GM18517 (cell line): ENCODE measurements at regions not wholly inside any gene's neighbourhood (a gene's known extent, or its start where the extent isn't known, plus 50 kb on each side); places are given as distances from the start of the nearest gene placed in this dataset.
"Not testable (repeated sequence)": the region's sequence is repeated elsewhere in the genome, so short reads cannot be mapped to it uniquely, and the experiment has no call there.

Experiments used
- ATAC-seq: cut with Tn5 transposase; IDR thresholded peaks from one replicate; pipeline ENCODE4 v1.9.1; 2021; ENCODE audit warnings: mild to moderate bottlenecking, moderate library complexity; ENCODE audit not compliant: unreplicated experiment

DNA sequence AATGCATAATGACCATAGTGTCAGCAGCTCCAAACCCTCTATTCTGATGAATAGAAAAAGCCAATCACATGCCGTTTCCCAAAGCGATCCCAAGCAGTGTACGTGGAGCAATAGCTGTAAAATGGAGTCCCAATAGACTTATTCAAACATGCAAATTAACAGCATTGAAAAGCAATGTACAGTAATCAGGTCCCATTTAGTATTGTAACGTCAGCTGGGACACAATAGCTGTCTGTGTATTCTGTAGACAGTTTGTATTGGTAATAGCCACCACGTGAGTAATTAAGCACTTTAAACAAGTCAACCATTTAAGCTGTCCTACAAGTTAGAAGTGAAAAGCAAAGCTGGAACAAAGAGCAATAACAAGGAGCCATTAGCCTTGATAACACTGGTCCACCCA, 698.2 kb downstream of the PCDH17 start:
- ATAC-seq: no peak

DNA sequence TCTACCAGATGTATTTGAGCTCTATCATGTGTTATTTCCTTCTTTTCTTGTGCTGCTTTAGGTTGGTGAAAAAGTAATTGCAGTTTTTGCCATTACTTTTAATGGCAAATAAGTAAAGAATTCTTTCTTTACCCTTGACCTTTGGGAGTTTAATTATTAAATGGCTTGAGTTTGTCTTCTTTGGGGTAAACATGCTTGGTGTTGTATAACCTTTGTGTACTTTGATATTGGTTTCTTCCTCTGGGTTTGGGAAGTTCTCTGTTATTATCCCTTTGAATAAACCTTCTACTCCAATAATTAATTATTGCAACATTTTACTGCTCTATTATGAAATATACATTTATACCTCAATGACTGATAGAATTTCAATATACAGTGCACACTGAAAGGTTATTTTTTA, 709.4 kb downstream of the PCDH17 start:
- no peak for ATAC-seq

DNA sequence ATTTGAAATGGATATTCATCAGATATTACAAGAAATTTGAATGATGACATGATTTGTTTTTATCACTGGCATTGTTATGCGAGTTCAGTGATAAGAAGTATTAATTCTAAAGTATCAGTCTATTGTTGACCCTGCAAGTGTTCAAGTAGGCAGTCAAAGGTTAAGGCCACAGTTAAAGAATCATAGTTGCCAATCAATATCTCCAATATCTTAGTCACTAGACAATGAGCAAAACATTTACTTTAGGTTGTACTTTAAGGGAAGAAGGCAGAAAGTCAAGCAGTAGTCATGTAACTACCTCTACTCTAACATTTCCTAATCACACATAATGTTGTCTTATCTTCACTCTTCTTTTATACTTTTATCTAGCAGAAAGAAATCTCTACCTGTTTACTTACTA, 709.8 kb downstream of the PCDH17 start:
- no peak for ATAC-seq

DNA sequence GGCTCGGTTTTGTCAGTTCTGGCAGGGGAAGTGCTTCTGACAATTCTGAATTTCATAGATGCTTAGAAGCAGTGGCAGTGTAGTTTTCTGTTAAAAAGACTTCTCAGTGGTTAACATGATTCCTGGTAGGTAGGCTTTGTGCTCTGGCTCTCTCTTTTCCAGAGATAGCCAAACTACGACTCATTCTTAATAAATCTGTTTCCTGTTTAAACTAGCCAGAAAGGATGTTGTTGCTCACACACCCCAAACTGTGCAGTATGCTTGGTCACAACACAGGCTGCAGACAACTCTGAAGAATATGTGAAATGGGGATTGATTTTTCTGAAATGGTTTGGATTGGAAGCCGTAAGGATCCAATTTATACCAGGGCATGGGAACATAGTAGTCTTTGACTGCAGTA, 711.5 kb downstream of the PCDH17 start:
- ATAC-seq: no peak

DNA sequence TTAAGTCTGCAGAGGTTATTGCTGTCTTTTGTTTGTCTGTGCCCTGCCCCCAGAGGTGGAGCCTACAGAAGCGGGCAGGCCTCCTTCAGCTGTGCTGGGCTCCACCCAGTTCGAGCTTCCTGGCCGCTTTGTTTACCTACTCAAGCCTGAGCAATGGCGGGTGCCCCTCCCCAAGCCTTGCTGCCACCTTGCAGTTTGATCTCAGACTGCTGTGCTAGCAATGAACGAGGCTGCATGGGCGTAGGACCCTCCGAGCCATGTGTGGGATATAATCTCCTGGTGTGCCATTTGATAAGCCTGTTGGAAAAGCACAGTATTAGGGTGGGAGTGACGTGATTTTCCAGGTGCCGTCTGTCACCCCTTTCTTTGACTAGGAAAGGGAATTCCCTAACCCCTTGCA, 720.6 kb downstream of the PCDH17 start:
- ATAC-seq: not testable (repeated sequence)

DNA sequence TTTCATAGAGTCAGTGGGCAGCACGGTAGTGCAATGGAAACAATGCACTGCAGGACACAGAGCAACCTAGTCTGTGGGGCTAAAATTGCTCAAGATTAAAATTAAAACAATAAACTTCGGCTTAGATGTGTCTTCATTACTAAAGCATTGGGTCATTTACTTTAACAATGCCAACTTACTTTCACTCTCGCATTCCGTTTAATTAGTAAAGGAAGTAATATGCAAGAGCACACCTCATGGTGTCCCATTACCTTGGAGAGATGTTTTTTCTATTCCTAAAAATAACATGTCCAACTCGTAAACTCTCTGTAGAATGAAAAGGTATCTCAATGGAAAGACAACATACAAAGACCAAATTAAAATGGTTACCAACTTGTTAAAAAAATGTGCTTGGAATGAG, 738.4 kb downstream of the PCDH17 start:
- no peak for ATAC-seq

DNA sequence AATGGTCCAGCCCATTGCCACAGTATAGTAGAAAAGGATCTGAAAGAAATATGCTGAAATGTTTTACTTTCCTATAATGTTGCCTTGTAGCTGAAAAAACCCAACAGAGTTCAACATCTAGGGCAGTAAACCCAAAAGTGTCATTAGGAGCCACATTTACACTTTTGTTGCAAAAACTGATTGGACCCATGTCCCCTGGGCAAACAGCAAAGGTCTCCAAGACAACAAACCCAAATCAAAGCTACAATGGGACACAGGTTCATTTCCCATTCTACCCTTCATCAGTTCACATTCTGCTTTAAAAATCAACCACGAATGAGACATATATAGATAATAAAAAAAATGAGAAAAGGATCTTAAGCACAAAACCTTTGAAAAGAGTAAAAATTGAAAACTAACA, 744.8 kb downstream of the PCDH17 start:
- no peak for ATAC-seq

DNA sequence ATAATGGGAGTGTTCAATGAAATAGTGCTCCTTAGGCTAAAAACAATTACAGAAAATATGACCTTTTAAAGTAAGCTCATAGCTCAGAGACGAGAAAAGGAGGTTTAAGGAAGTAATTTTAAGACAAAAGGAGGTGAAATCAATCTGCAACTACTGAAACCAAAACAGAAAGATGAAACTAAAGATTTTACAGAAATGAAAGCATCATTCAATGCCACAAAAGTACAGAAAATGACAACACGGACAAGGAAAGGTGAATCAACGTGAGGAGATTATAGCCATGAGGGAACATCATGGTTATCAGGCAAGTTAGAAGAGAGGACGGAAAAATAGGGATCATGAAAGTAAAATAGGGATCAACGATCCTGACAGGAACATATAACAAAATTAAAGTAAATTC, 745.2 kb downstream of the PCDH17 start:
- ATAC-seq: no peak

DNA sequence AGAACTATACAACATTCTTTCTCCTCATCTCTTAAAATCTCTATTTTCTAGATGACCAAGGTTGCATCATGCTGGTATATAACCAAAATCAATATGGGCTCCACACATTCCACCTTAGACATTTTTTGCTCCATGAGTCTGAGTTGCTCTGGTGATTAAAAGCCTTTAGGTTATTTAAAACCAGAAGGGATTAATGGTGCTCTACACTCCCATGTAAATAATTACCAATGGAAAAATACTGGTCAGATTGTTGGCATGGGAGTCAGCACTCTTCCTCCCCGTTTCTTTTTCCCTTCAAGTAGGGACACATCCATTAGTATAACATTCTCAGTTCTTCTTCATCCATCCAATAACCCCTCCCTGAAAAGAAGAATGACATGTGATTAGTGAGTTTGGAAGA, 747.7 kb downstream of the PCDH17 start:
- ATAC-seq: no peak

DNA sequence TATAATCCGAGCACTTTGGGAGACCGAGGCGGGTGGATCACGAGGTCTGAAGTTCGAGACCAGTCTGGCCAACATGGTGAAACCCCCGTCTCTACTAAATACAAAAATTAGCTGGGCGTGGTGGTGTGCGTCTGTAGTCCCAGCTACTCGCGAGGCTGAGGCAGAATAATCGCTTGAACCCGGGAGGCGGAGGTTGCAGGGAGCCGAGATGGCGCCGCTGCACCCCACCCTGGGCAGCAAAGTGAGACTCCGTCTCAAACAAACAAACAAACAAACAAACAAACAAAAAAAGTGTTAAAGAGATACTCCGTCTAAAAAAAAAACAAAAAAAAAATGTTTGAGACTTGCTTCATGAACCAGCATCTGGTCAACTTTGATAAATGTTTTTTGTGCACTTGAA, 753.8 kb downstream of the PCDH17 start:
- not testable (repeated sequence) for ATAC-seq

DNA sequence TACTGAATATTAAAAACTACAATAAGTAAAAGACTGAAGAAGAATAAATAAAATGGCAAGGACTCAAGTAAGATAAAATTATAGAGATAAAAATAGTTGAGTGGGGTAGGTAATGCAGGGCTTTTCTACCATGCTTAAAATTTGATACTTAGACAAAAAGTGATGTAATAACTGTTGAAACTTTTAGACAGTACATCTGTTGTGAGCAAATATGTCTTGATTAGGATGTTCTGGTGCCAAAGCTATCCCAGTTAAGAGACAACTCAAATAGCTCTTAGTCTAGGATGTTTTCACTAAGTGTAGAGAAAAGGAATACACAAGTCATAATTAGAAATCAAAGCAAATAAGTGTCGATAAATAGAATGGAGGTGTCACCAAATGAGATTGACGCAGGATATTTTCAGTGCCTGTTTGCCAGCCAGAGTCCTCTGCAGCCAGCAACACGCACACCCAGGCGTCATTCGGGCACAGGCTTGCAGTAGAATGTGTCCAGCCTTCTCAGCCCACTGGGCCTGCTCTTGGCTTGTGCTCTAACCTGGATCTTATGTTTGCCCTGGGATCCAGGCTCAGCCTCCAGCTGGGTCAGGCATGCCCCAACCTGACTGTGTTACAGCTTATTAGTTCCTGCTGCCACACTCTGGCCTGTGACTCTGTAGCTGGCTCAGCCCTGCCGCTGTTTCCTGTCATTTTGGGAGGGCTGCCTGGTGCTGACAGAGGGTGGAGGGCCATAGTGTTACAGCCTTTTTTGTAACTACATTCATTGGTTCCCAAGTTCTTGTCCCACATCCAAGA, 766.2 kb downstream of the PCDH17 start:
- ATAC-seq: no peak

DNA sequence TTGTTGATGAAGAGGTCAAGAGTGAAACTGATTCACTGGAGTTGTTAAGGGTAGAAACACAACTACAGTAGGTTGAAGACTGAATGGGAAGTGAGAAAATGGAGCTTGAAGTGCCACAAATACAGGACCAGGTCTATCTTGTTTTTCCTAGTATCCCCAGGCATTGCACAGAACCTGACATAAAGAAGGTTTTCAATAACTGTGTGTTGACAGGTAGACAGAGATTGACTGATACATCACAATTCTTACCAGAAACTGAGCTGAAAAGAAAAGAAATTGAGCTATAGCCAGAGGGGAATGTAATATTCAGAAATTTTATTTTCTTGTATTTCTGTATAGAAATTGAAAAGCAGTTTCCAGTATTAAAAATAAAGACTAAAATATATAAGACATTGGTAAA, 767.7 kb downstream of the PCDH17 start:
- no peak for ATAC-seq

DNA sequence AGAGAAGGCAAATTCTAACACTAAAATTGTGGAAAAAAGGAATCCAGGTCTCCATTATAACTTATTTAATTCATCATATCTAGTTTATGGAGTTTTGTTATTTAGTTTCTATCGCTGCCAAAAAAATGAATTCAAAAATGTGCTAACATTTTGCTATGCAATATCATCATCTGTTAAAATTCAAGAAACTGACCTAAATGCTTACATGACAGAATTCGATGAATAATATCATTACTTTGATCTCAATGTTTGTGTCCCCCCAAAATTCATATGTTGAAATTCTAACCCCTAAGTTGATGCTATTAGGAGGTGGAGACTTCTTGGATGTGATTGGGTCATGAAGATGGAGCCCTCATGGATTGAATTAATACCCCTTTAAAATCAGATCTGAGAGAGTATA, 775.0 kb downstream of the PCDH17 start:
- ATAC-seq: no peak

DNA sequence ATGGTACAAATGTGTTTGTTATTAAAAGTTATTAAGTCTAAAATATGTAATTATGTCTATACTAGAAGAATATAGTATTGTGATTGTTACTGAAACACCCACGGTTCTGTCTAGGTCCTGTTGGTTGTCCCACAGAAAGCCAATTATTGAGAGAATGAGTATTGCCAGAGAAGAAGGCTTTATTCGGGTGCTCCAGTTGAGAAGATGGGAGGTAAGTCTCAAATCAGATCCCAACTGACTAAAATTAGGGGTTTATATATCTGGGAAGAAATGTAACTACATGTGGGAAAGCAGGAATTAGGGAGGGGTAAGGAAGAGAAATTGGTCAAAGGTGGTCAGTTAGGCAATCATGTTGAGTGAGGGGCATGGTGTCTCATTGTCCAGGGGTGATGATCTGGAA, 798.4 kb downstream of the PCDH17 start:
- no peak for ATAC-seq

DNA sequence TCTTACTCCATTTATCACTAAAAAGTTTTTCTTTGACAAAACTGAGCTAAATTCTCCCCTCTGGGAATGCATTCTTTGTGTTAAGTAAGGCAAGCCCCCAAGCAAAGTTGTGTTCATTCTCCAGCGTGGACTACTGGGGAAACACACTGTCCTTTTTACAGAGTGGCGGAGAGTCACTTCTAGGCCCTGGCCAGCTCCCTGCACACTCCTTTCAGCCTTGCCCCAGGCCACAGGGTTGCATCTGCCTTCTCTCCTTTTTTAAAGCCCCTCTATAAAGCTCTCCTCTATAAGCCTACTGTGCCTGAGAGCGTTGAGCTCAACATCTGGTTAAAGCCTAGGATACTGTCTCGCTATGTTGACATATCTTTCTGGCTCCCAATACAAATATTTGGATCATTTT, 803.4 kb downstream of the PCDH17 start:
- no peak for ATAC-seq

DNA sequence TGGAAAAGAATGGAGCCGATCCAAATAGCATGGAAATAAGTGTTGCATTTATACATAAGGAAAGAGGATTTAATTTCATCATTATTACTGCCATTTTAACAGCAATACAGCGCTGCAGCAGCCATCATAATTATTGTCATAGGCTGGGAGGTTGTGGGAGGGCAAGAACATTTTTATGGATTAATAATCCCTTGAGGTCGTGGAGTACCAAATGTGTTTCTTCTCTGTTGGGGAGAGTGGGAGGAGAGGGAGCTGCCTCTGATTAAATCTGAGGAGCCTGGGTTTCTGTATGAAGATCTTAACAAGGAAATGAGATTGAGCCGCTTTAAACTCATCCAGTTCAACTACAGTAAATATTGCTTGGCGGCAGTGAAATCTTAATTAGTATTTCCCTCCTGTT, 805.9 kb downstream of the PCDH17 start:
- no peak for ATAC-seq

DNA sequence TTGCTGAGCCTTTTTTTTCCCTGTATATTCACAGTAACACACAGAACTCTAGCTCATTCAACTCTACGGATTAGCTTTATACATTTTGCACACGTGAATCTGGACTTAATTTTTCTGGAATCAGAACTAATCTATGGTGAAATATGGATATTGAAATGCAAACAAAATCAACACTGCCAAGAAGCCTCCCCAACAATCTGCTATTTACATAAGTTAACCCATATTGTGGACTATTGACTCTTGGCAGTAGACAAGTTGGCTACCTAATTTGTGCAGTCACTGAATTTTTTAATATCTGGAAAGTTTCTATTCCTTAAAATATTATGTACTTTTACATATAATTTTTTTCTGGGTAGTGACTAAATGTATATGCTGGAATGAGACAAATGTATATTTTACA, 815.4 kb downstream of the PCDH17 start:
- no peak for ATAC-seq

DNA sequence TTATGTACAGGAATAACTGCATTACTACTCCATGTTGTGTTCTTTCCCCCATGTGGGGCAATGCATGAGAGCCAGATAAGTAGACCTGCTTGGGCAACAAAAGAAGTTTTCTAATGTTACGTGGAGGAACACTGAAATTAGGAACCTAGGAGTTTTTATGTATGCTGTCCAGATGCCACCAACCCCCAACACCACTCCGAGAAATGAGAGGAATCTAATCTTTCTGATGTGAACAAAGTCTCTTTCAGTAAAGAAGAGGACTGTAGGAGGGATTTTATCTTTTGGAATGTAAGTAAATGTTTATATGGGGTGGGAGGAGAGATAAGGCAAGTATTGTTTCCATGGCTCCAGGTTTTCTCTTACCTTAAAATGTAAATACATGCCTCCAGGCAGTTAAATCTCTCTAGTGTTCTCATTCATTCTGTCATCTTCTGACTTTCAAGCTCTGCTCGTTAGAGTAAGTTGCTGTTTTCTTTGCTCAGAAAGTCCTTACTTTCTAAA, 820.6 kb downstream of the PCDH17 start:
- no peak for ATAC-seq

DNA sequence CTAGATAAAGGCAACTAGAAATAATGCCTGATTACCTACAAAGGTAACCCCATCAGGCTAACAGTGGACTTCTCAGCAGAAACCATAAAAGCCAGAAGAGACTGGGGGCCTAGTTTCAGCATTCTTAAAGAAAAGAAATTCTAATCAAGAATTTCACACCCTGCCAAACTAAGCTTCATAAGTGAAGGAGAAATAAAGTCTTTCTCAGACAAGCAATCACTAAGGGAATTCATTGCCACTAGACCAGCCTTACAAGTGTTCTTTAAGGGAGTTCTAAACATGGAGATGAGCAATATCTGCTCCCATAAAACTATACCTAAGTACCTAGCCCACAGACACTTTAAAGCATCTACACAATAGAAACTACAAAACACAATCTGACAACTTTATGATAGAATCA, 823.5 kb downstream of the PCDH17 start:
- ATAC-seq: no peak

DNA sequence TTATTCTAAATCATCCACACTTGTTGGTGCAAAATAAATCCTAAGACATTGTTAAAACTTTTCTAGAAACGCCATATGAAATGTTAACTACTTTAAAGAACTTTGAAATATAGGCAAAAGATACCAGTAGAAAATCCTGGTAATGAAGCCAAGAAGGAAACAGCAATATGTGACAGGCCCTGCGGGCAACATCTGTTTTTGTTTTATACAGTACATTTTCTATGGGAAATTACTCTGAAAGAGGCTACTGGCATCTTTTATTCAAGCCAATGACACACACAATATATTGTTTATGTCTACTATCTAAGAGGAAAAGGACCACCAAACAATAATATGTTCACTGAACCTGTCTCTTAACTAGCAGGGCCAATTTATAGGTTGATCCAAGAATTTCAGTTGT, 829.7 kb downstream of the PCDH17 start:
- ATAC-seq: no peak

DNA sequence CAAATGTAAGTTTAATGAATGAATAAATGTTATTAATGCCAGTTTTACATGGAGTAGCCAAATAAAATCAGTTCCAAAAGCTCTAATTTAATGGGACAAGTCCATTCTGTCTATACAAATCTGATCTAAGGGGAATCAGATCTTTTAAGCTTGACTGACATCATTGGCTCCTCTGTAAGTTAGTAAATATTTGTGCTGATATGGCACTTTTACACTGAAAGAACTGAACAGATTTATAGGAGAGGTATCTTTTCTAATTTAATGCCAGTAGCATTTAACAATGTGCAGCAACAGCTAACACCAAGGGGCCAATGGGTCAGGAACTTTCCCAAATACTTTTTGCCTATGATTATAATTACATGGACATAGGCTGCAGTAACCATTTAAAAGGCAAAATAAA, 832.3 kb downstream of the PCDH17 start:
- ATAC-seq: no peak

DNA sequence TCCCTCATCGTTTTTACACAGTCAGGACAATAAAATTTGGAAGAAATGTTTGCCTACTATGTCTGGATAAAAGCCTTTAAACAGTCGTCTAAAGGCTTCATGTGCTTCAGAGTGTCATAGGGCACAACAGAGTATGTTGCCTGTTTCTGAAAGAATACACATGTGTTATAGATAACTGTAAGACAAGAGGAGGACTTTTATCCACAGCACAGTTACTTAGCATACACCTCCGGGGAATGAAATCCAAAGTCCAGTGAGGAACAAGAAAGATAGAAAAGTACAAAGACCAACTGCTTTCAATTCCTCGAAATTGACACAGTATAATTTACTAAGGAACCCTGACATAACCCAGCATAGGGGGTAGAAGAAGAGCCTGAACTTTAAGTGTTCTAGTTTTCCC, 835.6 kb downstream of the PCDH17 start:
- ATAC-seq: no peak

DNA sequence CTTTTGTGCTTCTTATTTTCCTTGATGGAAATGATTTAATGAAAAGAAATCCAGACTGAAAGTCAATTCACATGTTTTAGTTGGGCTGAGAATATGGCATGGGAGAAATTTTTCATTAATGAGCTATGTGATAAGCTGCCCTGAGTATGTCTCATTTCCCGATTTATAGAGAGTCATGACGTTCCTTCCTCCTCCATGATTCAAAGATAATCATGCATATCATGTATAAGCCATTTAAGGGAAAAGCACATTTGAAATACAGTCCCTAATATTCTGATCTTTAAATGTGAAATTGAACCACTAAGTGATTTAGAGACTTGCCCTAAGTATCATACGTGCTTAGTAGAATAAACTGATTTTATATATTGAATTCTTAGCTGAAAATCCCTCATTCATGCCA, 840.9 kb downstream of the PCDH17 start:
- no peak for ATAC-seq
